Anterior cingulate cortex (tissue), 58 donors: ENCODE measurements at regions not wholly inside any gene's neighbourhood (a gene's known extent, or its start where the extent isn't known, plus 50 kb on each side); places are given as distances from the start of the nearest gene placed in this dataset.
A peak's percentile ranks its signal among the peaks of the same experiment; 100 is the strongest.

Experiments used
- DNase-seq, 58 donors: peaks; one replicate each; lab custom pipeline; 2025; lab: John Stamatoyannopoulos, UW

DNA sequence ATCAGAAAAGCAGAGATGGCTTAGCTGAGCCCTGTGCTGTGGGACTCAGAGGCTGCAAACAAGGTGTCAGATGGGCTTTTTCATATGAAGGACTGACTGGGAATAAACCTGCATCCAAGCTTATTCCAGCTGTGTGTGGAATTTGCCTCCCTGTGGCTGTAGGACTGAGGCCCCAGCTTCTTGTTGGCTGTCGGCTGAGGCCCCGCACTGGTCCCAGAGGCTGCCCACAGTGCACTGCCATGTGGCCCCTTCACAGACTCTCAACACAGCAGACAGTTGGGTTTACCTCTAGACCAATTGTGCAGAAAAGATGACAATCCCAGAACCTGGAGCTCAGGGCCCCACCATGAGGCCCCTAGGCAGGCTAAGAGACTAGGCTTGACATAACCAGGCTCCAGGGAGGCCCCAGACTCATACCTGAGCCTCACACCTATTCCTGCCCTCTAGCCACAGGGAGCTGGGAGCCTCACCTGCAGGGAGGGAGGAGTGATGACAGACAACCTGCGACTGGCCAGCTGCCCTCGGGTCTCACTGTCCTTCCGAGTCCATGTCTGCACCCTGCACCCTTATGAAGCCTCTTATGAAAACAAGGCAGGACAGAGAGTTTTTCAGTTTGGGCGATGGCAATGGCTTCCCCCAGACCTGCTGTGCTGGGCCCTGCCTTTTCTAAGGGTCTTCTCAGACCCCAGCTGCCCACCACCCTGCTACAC is 615.5 kb downstream of the NPHP4 start:
- DNase-seq, result no peak

GRCh38 chr1:5375481-5375880 is 616.7 kb downstream of the NPHP4 start:
- no peak for DNase-seq

DNA sequence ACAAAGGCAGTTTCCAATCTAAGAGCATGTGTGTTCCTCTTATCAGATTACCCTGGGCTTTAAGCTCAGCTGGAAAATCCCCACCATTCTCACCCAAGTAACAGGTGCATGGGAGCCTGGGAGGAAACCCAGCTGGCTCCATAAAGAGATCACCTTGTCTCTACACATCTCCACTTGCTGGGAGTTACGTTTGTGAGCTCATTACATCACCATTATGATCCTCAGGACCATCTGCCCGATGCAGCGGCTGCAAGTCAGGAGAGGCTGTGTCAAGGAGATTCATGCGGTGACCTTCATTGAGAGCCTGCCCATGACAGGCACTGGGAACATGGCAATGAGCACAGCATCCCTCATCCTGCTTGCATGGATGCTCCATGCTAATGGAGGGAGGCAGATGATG is 618.0 kb downstream of the NPHP4 start:
- DNase-seq, result no peak

GRCh38 chr1:5373281-5373680 is 618.9 kb downstream of the NPHP4 start:
- no peak for DNase-seq

DNA sequence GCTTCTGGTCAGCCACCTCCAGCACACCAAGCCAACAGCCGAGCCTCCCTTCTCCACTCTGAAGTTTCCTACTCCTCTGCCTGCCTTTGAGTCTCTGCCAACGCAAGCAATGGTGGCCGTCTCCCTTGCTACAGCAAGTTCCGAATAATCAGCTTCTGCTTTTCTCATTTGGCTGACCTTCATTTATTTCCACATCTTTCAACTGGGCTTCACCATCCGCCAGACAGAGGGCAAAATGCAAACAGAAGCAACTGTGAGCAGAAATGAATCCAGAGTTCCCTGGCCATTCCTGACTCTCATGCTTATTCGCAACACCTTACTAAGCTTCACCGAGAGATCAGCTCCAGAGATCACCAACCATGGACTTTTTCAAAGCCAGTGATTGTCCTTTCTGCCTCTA is 621.0 kb downstream of the NPHP4 start:
- no peak for DNase-seq

DNA sequence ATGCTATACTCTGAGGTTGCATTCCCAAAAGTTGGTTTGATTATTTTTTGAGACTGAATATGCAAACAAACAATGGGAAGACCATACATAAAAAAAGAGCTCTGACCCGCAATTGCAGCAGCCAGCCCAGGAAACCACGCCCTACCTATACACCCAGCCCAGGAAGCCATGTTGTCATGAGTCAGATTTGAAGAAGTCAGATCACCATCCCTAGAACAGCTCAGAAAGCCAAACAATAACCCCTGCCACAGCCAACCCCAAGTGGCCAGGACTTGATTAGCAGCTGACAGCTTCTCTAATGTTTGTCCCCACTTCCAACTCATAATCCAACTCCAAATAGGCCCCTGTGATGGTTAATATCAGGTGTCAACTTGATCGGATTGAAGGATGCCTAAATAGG is 621.9 kb downstream of the NPHP4 start:
- no peak for DNase-seq

DNA sequence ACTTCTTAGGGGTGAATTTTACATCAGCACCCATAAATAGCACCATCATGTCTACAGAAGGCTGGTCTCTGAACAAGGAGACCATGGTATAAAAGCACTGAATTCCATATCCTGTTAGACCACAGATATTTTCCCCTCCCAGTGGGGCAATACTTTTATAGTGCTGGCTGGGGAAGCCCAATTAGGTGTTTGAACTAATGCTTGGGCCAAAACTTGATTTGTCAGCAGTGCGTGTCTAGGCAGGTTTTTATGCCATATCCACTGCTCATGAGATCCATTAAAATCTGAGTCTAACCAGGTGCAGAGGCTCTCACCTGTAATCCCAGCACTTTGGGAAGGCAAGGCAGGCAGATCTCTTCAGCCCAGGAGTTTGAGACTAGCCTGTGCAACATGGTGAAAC is 623.0 kb downstream of the NPHP4 start:
- no peak for DNase-seq

- no peak for DNase-seq
Measured at GRCh38 chr1:5368201-5368600, 624.0 kb downstream of the NPHP4 start.

DNA sequence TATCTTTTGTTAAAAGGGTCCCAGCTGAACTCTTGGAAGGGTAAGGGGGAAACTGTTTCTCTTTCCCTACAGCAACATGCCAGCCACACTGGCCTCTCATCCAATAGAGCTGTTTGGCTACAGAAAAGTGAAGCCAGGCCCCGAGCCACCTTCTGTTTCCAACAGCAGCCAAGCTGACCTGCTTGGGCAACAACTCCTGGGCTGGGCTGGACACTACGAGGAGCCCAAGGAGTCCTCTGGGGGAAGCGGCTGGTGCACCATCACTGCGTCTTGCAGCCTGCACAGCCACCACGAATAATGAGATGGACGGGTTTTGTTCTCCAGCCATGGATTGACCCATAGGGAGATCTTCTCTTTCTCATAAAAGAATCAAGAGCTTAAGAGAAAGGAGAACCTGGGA is 624.9 kb downstream of the NPHP4 start:
- DNase-seq, result no peak

DNA sequence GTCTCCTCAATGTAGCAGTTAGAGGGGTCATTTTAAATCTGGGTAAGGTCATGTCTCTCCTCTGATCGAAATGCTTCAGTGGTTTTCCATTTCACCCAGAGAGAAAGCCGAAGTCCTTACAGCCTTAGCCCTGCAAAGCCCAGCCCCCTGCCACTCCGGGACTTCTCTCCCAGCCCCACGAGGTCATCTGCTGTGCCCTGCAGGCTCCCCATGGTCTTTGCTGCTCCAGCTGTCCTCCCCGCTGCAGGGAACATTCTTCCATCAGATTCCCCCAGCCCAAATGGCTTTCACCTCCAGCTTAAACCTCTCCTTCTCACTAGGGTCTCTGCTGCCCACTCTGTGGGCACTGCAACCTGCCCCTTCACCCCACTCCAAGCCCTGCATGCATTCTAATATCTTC is 626.5 kb downstream of the NPHP4 start:
- no peak for DNase-seq

- no peak for DNase-seq
Measured at GRCh38 chr1:5364591-5364990, 627.6 kb downstream of the NPHP4 start.

DNA sequence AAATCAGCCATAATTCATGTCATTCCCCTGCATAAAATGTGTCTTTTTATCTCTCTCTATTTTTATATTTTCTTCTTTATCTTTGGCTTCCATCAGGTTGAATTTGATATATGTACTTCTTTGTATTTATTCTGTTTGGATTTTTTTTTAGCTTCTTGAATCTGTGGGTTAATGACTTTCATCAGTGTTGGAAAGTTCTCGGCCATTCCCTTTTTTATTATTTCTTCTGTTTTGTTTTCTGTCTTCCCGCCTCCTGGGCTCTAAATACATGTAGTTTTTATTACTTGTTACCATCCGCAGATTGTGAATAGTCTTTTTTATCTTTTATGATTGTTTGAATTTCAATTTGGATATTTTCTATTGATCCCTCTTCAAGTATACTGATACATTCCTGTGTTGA is 637.5 kb downstream of the NPHP4 start:
- DNase-seq, result no peak

DNA sequence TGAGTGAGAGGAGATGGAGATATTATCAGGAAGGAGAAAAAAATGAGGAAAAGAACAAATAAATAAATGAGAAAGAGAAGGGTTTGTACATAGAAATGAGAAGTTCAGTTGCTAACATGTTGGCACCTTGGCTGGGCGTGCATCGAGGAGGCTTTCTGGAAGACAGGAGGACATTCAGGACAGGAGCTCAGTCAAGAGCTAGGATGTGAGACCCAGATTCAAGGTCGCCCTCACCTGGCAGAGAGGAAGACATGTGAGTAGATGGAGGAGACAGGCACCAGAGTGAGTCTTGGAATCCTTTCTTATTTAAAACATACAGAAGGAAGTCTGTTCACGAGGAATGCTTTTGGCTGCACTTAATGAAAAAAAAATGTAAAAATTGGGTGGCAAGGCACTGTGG is 640.9 kb downstream of the NPHP4 start:
- DNase-seq, result no peak

DNA sequence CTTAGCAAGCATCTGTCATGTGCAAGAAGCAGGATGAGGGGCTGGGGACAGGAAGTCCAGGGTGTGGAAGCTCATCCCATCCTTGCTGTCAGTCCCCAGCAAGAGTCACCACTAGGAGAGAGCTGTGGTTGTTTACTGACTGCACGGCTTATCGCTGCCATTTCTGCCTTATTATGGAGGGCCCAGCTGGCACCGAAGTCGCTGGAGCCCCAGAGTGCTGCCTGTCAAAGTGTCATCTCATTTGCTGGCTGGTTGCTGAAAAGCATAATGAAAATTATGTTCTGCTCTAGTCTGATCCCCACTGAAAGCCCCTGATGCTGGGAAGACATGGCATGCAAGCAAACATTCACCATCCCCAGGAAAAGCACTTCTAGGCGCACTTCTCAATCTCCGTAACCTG is 642.7 kb downstream of the NPHP4 start:
- no peak for DNase-seq

DNA sequence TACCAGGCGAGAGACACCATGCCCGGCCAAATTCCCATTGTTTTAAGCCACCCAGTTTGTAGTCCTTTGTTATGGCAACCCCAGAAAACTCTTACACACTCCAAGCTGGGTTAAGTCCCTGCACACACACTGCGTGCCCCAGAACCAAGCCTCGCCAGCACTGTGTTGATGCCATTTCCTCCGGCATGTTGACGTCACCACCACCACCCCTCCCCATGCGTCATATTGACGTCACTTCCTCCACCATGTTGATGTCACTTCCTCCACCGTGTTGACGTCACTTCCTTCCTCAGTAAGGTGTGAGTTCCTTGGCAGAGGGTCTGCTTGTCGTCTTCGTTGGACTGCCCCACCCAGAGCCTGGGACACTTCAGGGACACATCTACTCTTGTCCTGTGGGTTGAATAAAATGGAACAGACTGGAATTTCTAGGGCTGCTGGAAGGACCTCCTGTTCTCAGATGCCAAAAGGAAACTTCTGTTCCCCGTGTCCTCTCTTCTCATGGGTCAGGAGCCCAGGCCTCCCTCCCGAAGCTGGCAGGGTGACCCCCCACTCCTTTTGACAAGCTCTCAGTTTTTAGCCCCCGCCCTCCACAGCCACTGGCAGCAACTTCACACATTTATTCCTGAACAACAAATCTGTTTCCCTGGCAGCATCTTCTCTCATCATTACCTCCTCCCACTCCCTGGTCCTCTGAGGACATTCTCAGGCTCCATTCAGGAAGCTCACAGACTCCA is 643.3 kb downstream of the NPHP4 start:
- peak in 1 of 58 donors; percentile 1 for DNase-seq

DNA sequence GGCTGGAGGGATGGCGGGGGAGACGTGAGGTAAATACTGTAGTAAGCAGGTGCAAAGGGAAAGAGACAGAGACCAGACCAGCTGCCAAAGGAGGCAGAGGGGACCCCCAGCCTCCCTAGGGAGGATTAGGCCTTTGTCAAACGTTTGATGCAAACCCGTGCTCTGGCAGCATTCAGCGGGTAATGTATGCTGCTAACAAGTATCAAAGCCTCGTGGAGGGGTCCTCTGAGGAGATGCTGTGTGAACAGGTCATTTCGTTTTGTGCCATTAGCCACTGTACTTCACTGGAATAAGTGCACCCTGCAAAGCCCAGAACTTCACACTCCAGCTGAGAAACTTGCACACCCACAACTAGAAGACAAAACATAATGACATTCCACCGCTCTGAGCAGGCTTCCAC is 644.5 kb downstream of the NPHP4 start:
- no peak for DNase-seq

DNA sequence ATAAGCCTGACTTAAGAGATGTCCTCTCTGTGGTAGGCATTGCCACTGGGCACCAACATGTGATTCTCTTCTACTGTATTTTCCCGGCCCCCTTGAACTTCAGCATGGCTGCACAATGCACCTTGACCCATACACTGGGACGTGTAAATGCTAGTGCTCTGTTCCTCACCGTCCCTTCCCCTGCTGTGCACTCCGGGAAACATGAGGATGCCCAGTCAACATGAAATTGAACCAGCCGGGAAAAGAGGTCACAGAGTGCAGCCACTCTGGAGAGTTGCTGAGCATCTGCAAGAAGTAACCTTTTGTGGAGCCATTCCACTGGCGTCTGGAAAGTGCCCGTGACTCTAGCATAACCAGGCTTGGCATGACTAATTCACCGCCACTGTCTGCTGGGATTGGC is 646.7 kb downstream of the NPHP4 start:
- DNase-seq, result no peak

DNA sequence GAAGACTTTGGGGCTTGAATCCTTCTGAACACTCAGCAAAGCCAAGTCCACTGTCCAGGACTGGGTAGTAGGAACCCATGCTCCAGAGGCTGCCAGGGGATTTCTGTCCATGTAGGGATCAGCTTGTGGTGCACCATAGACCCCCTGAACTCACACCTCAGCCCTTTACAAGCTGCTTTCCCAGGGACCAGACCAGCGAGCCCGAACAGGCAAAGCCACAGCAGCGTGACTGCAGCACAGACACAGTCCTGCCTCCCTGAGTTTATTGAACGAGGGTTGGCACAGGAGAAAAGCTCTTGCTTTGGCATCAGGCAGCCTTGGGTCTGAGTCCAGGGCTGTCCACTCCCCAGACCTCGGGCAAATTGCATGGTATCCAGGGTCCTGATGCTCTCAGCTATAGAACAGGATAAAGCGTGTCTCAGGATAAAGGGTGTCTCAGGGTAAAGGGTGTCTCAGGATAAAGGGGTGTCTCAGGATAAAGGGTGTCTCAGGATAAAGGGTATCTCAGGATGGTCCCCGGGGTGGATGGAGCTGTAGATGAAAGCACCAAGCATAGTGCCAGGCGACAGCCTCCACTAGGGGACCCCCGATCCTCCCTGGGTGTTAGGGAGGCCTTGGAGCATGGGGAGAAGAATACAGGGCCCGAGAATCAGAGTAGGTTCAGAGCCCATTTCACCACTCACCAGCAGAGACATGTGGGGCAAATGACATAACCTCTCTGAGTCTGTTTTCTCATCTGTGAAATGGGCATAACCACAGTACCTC is 648.8 kb downstream of the NPHP4 start:
- no peak for DNase-seq

GRCh38 chr1:5342830-5343229 is 649.4 kb downstream of the NPHP4 start:
- DNase-seq, result no peak

GRCh38 chr1:5342172-5342571 is 650.1 kb downstream of the NPHP4 start:
- DNase-seq, result no peak

- no peak for DNase-seq
Measured at GRCh38 chr1:5341471-5341870, 650.8 kb downstream of the NPHP4 start.
